Neural crest cell (in vitro differentiated cells): ENCODE measurements at regions not wholly inside any gene's neighbourhood (a gene's known extent, or its start where the extent isn't known, plus 50 kb on each side); places are given as distances from the start of the nearest gene placed in this dataset.

Experiments used
- DNase-seq: peaks from one replicate; pipeline ENCODE4 v3.0.0; 2021; ENCODE audit warnings: low read depth, mixed read lengths, low spot score
- H3K27ac Mint-ChIP-seq: one replicate; pipeline ENCODE4 v1.8.0; 2021; ENCODE audit warnings: mild to moderate bottlenecking, mixed read lengths; ENCODE audit not compliant: unreplicated experiment
- H3K27me3 Mint-ChIP-seq: 2 replicates; pipeline ENCODE4 v1.8.0; 2021; ENCODE audit warnings: low read depth, mild to moderate bottlenecking, mixed read lengths
- H3K36me3 Mint-ChIP-seq: 2 replicates; pipeline ENCODE4 v1.8.0; 2021; ENCODE audit warnings: low read depth, mild to moderate bottlenecking, mixed read lengths
- H3K4me1 Mint-ChIP-seq: 2 replicates; pipeline ENCODE4 v1.8.0; 2021; ENCODE audit warnings: mixed read lengths
- H3K4me3 Mint-ChIP-seq: one replicate; pipeline ENCODE4 v1.8.0; 2021; ENCODE audit warnings: mild to moderate bottlenecking, mixed read lengths
- H3K9me3 Mint-ChIP-seq: 2 replicates; pipeline ENCODE4 v1.8.0; 2021; ENCODE audit warnings: mixed read lengths
- CTCF ChIP-seq: fragments of 200-600 bp; sonication (generic); conservative IDR thresholded peaks from 2 replicates; pipeline ENCODE4 v1.5.0; 2021; ENCODE audit warnings: antibody characterized with exemption, mild to moderate bottlenecking

GRCh38 chr9:106146066-106146840, 451.9 kb downstream of the TMEM38B start:
- DNase-seq: no peak
- Mint-ChIP-seq H3K4me1 (peaks cover 8% of the 10 kb centered on the region), H3K4me3 (no peak overlapping the region), H3K9me3 (peaks cover 2% of the 10 kb centered on the region), H3K27me3 (no peaks in the 10 kb centered on the region), H3K36me3 (no peaks in the 10 kb centered on the region), H3K27ac (no peak overlapping the region)
- no peak for TF ChIP-seq CTCF

- peaks cover 8% of the 10 kb centered on the region for H3K4me1 Mint-ChIP-seq
- peaks cover 2% of the 10 kb centered on the region for H3K9me3 Mint-ChIP-seq
- no peaks in the 10 kb centered on the region for H3K36me3 Mint-ChIP-seq
- no peak for TF ChIP-seq CTCF
- no peak for DNase-seq
- H3K27ac Mint-ChIP-seq: no peak overlapping the region
- H3K27me3 Mint-ChIP-seq: no peaks in the 10 kb centered on the region
- H3K4me3 Mint-ChIP-seq: no peak overlapping the region
Measured at GRCh38 chr9:106146886-106147285, 452.5 kb downstream of the TMEM38B start.

GRCh38 chr9:106149956-106150355, 455.6 kb downstream of the TMEM38B start:
- no peak for DNase-seq
- Mint-ChIP-seq H3K9me3 (no peaks in the 10 kb centered on the region), H3K4me1 (peaks cover 8% of the 10 kb centered on the region), H3K4me3 (no peak overlapping the region), H3K36me3 (no peaks in the 10 kb centered on the region), H3K27ac (no peak overlapping the region), H3K27me3 (no peaks in the 10 kb centered on the region)
- TF ChIP-seq CTCF: no peak

GRCh38 chr9:106156465-106156864, 462.1 kb downstream of the TMEM38B start:
- no peaks in the 10 kb centered on the region for H3K4me1 Mint-ChIP-seq
- H3K27me3 Mint-ChIP-seq: no peaks in the 10 kb centered on the region
- H3K36me3 Mint-ChIP-seq: peaks cover 3% of the 10 kb centered on the region

GRCh38 chr9:106172265-106172664, 477.9 kb downstream of the TMEM38B start:
- Mint-ChIP-seq H3K4me3 (no peak overlapping the region), H3K4me1 (no peaks in the 10 kb centered on the region), H3K27ac (no peak overlapping the region), H3K9me3 (peaks cover 6% of the 10 kb centered on the region), H3K36me3 (peaks cover 3% of the 10 kb centered on the region), H3K27me3 (no peaks in the 10 kb centered on the region)
- DNase-seq: no peak
- no peak for TF ChIP-seq CTCF

More at GRCh38 chr9:106156465-106156864, 462.1 kb downstream of the TMEM38B start:
- H3K27ac Mint-ChIP-seq: no peak overlapping the region
- peaks cover 4% of the 10 kb centered on the region for H3K9me3 Mint-ChIP-seq
- no peak for TF ChIP-seq CTCF
- H3K4me3 Mint-ChIP-seq: no peak overlapping the region
- DNase-seq: no peak
